ENCODE measurements at regions not wholly inside any gene's neighbourhood (a gene's known extent, or its start where the extent isn't known, plus 50 kb on each side); places are given as distances from the start of the nearest gene placed in this dataset.

DNA sequence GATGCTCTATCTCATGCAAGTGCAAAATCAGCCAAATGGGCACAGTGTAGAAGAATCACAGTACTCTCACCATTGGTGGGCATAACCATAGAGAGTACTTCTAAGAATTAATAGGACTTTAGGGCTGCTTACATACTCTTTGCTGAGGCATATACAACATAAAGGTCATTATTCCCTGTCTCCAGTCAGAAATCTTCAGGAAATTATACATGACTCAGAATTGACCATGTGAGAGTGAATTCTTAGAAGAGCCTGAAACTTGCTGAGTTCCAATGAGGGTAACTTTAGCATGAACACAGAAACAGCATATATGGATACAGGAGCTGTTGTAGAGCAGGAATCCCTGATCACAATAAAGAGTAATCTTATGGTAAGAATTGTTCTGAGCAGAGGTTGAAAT is 498.7 kb downstream of the TENT5A start:
- TF ChIP-seq, protein P1, sequence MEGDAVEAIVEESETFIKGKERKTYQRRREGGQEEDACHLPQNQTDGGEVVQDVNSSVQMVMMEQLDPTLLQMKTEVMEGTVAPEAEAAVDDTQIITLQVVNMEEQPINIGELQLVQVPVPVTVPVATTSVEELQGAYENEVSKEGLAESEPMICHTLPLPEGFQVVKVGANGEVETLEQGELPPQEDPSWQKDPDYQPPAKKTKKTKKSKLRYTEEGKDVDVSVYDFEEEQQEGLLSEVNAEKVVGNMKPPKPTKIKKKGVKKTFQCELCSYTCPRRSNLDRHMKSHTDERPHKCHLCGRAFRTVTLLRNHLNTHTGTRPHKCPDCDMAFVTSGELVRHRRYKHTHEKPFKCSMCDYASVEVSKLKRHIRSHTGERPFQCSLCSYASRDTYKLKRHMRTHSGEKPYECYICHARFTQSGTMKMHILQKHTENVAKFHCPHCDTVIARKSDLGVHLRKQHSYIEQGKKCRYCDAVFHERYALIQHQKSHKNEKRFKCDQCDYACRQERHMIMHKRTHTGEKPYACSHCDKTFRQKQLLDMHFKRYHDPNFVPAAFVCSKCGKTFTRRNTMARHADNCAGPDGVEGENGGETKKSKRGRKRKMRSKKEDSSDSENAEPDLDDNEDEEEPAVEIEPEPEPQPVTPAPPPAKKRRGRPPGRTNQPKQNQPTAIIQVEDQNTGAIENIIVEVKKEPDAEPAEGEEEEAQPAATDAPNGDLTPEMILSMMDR (IDR thresholded peaks at IDR 0.05) = no peak
- no peak for TF ChIP-seq ZFX (IDR thresholded peaks at IDR 0.05; ENCODE audit: borderline replicate concordance)

DNA sequence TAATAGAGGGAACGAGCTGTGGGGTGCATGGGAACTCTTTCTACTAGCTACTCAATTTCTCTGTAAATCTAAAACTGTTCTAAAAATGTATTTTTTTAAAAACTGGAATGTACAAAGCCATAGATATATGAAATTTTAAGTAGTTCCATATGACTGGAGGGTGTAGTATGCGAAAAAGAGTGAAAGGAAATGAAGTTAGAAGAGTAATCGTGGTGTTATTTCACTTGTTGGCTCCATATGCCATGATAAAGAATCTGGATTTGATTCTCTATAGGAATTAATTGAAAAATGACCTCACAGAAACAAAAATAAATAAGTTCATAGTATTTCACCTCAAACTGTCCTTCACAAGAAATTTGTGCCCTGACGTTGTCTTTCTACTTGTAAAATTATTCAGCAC is 500.2 kb downstream of the TENT5A start:
- TF ChIP-seq, protein P1 (IDR thresholded peaks at IDR 0.05) = no peak
- TF ChIP-seq ZFX (IDR thresholded peaks at IDR 0.05; ENCODE audit: borderline replicate concordance) = no peak

More for the DNA sequence above, 498.7 kb downstream of the TENT5A start:
- no peak overlapping the region for H3K27ac ChIP-seq

DNA sequence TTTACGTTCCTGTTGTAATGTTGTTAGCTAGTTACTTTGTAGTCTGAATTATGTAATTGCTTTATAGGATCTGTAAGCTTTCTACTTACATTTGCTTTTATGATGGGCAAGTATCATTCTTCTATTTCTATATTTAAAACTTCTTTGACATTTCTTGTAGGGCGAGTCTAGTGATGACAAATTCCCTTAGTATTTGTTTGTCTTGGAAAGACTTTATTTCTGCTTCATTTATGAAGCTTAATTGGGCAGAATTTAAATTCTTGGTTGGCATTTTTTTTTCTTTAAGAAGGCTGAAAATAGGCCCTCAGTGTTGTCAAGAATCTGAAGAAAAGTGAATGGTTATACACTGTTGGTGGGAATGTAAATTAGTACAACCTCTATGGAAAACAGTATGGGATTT is 506.3 kb downstream of the TENT5A start:
- no peak overlapping the region for H3K27ac ChIP-seq
- no peak for TF ChIP-seq ZFX (IDR thresholded peaks at IDR 0.05; ENCODE audit: borderline replicate concordance)
- TF ChIP-seq, protein P1 (IDR thresholded peaks at IDR 0.05) = no peak

More for the DNA sequence above, 500.2 kb downstream of the TENT5A start:
- no peak overlapping the region for H3K27ac ChIP-seq

DNA sequence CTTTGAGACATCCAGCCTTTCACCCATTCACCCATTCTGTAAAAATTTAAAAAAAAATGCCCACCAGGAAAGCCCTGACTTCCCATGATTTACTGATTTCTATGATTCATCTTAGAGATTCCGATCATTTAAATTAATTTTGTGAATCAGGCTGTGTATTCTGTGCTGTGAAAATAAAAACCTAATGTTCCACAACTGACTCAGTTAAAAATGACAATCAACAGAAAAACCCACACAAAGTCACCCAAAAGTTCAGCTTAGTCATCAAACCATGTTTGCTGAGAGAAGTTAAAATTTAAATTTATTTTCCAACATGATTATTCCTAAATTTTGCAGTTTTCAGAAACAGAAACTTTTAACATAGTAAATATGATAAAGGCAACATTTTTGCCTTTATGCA is 509.9 kb downstream of the TENT5A start:
- no peak for TF ChIP-seq ZFX (IDR thresholded peaks at IDR 0.05; ENCODE audit: borderline replicate concordance)
- TF ChIP-seq, protein P1 (IDR thresholded peaks at IDR 0.05) = no peak
- H3K27ac ChIP-seq = no peak overlapping the region

DNA sequence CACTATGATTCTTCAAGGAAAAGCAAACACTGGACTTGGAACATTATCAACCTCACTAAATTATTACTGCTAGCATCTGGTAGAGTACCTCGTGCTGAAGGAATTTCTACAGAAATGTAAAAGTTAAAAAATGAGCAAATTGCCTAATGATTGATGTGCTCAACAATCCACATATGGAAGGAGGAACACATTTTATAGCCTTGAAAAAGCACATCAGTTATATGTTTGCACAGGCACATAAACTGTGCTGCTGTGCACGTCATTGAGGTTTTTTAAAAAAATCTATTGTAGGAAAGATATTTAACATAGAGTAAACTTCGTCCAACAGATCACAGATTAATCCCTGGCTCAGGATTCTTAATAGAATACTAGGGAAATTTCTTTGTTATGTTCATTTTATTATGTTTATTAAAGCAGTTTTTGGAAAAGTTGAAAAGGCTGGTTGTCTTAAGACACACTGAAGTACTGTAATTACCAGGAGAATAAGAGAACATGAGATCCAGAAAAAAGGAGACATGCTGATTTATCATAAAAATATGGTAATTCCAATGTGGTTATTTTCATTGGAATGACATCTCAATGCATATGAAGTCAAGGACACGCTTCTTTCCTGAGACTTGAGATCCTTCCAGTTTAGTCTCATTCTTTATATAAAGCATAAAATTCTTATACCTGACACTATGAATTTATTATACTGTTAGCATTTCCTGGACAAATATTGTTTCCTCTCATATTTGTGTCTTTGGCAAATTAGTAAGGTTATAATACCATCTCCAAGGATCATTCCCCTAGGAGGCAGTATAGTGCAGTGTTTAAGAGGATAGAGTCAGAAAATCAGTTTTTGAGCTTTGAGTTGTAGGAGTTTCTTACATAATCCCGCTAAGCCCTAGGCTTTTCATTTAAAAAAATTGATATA is 511.1 kb downstream of the TENT5A start:
- TF ChIP-seq, protein P1 (IDR thresholded peaks at IDR 0.05) = peak; percentile 78
- no peak for TF ChIP-seq ZFX (IDR thresholded peaks at IDR 0.05; ENCODE audit: borderline replicate concordance)
- no peak overlapping the region for H3K27ac ChIP-seq

DNA sequence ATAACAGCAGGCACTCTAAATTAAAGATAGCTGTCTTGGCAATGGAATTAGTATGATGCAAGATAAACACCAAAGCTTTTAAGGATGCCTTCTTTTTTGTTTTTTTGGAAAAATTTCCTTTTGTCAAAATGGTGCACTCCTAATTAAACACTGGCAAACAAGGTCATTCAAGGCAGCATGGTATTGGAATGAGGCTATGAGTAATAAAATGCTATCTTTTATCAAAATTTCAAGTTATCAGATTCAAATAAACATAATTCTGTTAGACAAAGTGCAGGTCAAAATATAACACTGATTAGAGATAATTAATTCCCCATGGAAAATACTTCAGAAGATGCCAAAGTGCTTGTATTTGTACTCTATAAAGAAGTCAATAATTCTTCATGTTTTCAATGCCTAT is 514.1 kb downstream of the TENT5A start:
- TF ChIP-seq ZFX (IDR thresholded peaks at IDR 0.05; ENCODE audit: borderline replicate concordance) = no peak
- TF ChIP-seq, protein P1 (IDR thresholded peaks at IDR 0.05) = no peak
- H3K27ac ChIP-seq = no peak overlapping the region

DNA sequence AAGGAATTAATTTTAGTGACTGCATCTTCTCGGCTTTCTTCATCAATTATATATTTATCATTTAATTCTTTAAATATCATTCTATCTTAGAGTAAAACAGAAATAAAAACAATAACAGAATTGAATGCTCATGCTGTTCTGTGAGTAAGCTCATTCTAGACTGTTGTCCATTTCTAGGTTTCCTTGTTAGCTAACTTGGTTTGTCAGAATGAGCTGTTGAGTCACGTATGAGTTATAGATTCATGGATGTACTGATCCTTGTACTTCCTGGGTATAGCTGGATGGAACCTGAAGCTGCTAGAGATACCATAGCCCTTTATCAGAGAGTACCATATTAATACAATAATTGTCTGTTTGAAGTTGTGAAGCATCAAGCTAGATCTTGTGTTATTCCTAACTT is 515.3 kb downstream of the TENT5A start:
- TF ChIP-seq ZFX (IDR thresholded peaks at IDR 0.05; ENCODE audit: borderline replicate concordance) = no peak
- H3K27ac ChIP-seq = no peak overlapping the region

Data from 22Rv1 (cell line).